Kidney capillary endothelial cell (primary cell): ENCODE measurements at regions not wholly inside any gene's neighbourhood (a gene's known extent, or its start where the extent isn't known, plus 50 kb on each side); places are given as distances from the start of the nearest gene placed in this dataset.
"Not testable (repeated sequence)": the region's sequence is repeated elsewhere in the genome, so short reads cannot be mapped to it uniquely, and the experiment has no call there.

ENCODE experiments used
- DNase-seq: peaks from one replicate; pipeline ENCODE4 v3.0.0-alpha.2; 2018; ENCODE audit warnings: low spot score

DNA sequence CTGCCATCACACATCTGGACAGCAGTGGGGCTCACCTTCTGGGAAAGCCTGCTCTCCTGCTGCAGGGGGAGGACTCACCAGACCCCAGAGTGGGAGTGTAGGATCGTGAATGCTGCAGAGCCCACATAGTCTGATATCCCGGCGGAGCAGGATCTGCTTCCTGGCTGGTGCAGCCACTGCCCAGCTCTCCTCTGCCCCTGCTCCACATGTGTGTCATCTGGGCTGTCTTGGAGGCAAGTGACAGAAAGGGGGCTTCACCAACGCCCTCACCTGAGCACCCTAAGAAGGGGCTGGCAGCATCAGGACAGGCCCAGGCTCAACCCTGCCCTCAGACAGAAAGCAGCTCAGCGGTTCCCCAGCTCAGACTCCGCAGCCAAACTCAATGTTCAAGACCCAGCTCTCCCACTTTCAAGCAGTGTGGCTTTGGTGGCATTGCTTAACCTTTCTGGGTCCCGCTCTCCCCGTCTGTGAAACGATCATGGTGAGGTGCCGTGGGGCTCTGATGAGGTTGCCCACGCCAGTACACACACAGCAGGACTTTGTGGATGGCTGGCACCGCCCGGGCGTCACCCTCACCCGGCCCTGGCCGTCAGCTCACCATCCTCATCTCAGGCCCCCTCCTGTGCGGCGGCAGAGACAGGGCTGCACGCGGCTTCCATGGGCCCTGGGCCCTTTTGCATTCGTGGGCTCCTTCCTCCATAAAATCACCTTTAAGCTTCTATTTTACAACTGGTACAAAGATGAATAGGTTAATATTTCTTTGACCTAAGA, 91.0 kb upstream of the SFSWAP start:
- no peak for DNase-seq

GRCh38 chr12:131620520-131620919, 90.4 kb upstream of the SFSWAP start:
- no peak for DNase-seq

DNA sequence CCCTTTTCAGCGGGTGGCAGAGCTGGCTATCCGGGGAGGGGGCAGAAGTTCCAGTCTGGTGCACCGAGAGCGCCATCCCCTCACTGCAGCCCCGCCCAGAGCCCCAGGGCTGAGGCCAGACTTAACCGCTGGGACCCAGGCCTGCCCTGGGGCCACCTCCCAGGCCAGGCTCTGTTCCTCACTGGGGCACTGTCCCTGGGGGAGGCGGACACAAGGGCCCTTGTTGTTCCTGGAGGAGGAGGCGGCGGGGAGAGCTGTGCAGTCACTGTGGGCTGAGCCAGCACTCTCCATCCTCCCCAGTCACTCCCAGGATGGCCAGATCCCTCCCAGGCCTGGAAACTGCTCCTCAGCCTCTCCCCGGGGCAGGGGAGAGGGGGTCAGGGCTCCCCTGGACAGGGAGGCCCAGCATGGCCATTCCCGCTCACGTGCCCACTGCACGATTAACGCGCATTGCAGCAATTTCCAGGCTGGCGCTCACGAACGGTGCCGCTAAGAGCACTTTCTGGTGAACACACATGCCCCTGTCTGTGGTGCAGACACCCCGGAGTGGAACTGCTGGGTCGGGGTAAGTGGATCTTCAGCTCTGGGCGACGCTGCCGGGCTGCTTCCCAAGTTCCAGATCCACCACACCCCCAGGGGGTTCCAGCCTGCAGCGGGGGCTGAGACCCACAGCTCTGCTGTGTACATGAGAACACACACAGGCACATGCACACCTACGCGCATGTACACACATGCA, 89.8 kb upstream of the SFSWAP start:
- DNase-seq, result no peak

- DNase-seq, result no peak
These were observed 89.0 kb upstream of the SFSWAP start for GRCh38 chr12:131621701-131622421.

GRCh38 chr12:131622422-131622955, 88.4 kb upstream of the SFSWAP start:
- DNase-seq, result no peak

- DNase-seq, result not testable (repeated sequence)
These were observed 87.2 kb upstream of the SFSWAP start for GRCh38 chr12:131623404-131624368.

DNA sequence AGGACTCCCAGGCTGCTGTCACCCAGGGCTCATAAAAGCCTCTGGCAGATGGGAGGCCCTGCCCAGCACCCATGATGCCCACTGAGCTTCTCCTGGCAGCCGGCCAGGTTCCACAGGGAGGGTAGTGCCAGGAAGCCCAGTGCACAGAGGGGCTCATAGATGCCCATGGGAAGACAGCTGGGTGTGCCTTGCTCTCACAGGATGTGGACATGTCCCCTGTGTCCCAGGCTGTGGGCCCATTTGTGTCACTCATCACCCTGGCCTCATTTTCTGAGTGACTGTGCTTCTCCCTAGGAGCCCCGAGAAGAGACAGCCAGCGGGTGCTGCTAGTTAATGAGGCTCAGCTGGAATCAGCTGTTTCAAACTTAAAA, 86.5 kb upstream of the SFSWAP start:
- DNase-seq, result not testable (repeated sequence)

DNA sequence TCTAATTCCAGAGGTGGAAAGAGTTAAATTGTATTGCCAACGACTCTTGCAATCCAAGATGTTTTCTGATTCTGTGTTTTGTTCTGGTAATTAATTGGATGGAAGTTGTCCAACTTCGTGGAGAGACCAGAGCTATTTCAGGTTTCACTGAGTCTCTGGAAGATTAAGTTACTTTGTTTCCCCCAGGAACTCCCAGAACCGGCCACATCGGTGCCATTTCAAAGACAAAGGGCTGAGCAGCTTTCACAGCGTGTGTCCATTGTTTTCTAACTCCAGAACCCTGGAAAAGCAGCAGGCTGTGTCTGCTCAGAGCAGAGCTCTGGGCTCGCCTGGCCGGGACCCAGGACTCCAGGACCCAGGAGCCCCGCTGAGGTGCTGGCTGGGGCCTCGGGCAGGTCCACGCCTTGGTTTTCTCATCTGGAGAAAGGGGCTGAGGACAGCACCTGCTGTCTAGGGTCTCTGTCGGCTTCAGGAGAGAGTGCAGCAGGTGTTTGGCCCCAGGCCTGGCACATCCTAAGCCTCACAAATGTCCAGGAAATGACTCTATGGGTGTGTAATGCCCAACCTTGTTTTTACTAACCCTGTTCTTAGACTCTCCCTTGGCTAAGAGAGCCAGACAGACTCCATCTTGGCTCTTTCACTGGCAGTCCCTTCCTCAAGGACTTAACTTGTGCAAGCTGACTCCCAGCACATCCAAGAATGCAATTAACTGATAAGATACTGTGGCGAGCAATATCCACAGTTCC, 86.0 kb upstream of the SFSWAP start:
- not testable (repeated sequence) for DNase-seq

GRCh38 chr12:131625966-131626722, 84.7 kb upstream of the SFSWAP start:
- not testable (repeated sequence) for DNase-seq

DNA sequence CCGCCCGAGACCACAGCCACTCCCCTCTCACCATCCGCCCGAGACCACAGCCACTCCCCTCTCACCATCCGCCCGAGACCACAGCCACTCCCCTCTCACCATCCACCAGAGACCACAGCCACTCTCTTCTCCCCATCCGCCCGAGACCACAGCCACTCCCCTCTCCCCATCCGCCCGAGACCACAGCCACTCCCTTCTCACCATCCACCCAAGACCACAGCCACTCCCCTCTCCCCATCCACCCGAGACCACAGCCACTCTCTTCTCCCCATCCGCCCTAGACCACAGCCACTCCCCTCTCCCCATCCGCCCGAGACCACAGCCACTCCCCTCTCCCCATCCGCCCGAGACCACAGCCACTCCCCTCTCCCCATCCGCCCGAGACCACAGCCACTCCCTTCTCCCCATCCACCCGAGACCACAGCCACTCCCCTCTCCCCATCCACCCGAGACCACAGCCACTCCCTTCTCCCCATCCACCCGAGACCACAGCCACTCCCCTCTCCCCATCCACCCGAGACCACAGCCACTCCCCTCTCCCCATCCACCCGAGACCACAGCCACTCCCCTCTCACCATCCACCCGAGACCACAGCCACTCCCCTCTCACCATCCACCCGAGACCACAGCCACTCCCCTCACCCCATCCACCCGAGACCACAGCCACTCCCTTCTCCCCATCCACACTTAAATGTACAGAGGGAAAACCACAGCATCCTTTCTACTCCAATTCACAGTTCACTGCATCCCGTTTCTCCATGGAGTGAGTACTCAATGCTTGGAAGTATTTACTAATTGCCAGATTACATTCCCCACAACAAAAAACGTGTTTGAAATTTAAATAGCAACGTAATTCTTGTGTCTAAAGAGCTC, 83.5 kb upstream of the SFSWAP start:
- DNase-seq, result not testable (repeated sequence)

- no peak for DNase-seq
These were observed 82.7 kb upstream of the SFSWAP start for GRCh38 chr12:131628023-131628740.

- no peak for DNase-seq
These were observed 82.0 kb upstream of the SFSWAP start for GRCh38 chr12:131628766-131629448.

- no peak for DNase-seq
These were observed 79.7 kb upstream of the SFSWAP start for GRCh38 chr12:131631230-131631629.

- not testable (repeated sequence) for DNase-seq
These were observed 78.8 kb upstream of the SFSWAP start for GRCh38 chr12:131631889-131632651.

- DNase-seq, result not testable (repeated sequence)
These were observed 78.3 kb upstream of the SFSWAP start for GRCh38 chr12:131632652-131633023.

GRCh38 chr12:131633610-131634009, 77.3 kb upstream of the SFSWAP start:
- not testable (repeated sequence) for DNase-seq

DNA sequence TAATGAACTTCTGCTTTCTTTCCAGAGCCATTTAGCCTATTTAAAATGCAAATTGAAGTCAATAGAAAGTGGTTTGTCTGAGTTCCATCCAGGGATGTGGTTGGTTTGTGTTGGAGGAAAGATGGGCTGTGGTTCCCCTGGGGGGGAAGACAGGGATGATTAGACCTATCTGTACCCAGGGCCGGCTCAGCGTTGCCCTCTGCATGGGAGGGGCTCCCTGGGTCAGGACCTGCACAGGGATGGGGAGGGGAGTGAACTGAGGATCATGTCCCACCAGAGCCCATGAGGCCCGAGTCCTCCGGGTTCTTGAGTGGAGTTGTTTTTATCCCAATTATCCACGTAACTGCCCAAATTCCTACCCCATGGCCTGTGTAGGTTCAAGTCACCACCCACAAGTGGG, 76.9 kb upstream of the SFSWAP start:
- no peak for DNase-seq
